Kidney (tissue), 13 donors: ENCODE measurements at regions not wholly inside any gene's neighbourhood (a gene's known extent, or its start where the extent isn't known, plus 50 kb on each side); places are given as distances from the start of the nearest gene placed in this dataset.

Experiments used
- DNase-seq, 5 donors: peaks; one replicate each; pipeline ENCODE4 v3.0.0-alpha.2; 2013 to 2020
- FAIRE-seq: peaks from 2 replicates; lab custom pipeline; 2012; peaks lifted over from hg19 to GRCh38; lab: Jason Lieb, UNC
- H3K27ac ChIP-seq, 2 donors: one replicate each; pipeline ENCODE4 v1.7.0; 2013; ENCODE audit warnings: low read depth in 2 of 2, low read length in 2 of 2, inconsistent platforms in 1 of 2
- H3K27me3 ChIP-seq: one replicate; pipeline ENCODE4 v1.7.1; 2013; ENCODE audit warnings: low read length, inconsistent platforms; ENCODE audit not compliant: control insufficient read depth, insufficient read depth
- H3K36me3 ChIP-seq, 3 donors: one replicate each; pipeline versions ENCODE4 v1.7.0 to v1.7.1; 2013; ENCODE audit warnings: low read length in 3 of 3, control low read depth in 1 of 3, inconsistent platforms in 1 of 3; ENCODE audit not compliant: insufficient read depth in 3 of 3, control insufficient read depth in 2 of 3
- H3K4me1 ChIP-seq, 3 donors: one replicate each; pipeline versions ENCODE4 v1.7.0 to v1.7.1; 2013; ENCODE audit warnings: low read length in 3 of 3, inconsistent platforms in 1 of 3, low read depth in 1 of 3; ENCODE audit not compliant: control insufficient read depth in 2 of 3, insufficient read depth in 2 of 3
- H3K4me3 ChIP-seq, 3 donors: one replicate each; pipeline versions ENCODE4 v1.7.0 to v1.8.1; 2013; ENCODE audit warnings: low read length in 3 of 3, control low read depth in 1 of 3, inconsistent platforms in 1 of 3
- H3K9ac ChIP-seq, 3 donors: one replicate each; pipeline versions ENCODE4 v1.7.0 to v1.7.1; 2013; ENCODE audit warnings: low read length in 3 of 3, control low read depth in 1 of 3, inconsistent platforms in 1 of 3
- H3K9me3 ChIP-seq, 3 donors: one replicate each; pipeline versions ENCODE4 v1.7.0 to v1.7.1; 2013; ENCODE audit warnings: low read length in 3 of 3, control low read depth in 1 of 3, inconsistent platforms in 1 of 3; ENCODE audit not compliant: control insufficient read depth in 2 of 3, insufficient read depth in 1 of 3
- CTCF ChIP-seq: IDR thresholded peaks from 3 replicates; pipeline ENCODE4 v1.5.1; 2012; ENCODE audit warnings: mild to moderate bottlenecking, moderate library complexity, borderline replicate concordance; ENCODE audit not compliant: insufficient read depth; ENCODE audit errors: extremely low read depth
- intact Hi-C: fragments of 100-400 bp; cut with DNase I; formaldehyde crosslinking; loops from one replicate; pipeline ENCODE4 v1.11.1; 2022
- donor health status: control.
- donor health status: control.
- donor health status: control.
- donor health status: control.
- donor health status: control.
- donor health status: DM: yes; HTN: yes; CAD: no.
- donor health status: Normal renal cell carcinoma (clear cell type).

- intact Hi-C loops: no loop called here
- DNase-seq: peak in 2 of 5 donors; percentile 23 to 46
- TF ChIP-seq CTCF: no peak
Measured at GRCh38 chr2:236857246-236857645, 228.4 kb upstream of the COPS8 start.

GRCh38 chr2:236857781-236858180, 227.9 kb upstream of the COPS8 start:
- H3K36me3 ChIP-seq: no peaks in the 10 kb centered on the region
- FAIRE-seq: no peak
- H3K4me3 ChIP-seq: no peak overlapping the region
- no peak for TF ChIP-seq CTCF
- no peaks in the 10 kb centered on the region for H3K27me3 ChIP-seq
- no peak overlapping the region for H3K27ac ChIP-seq
- H3K9me3 ChIP-seq: no peaks in the 10 kb centered on the region
- no peak overlapping the region for H3K9ac ChIP-seq
- no peaks in the 10 kb centered on the region for H3K4me1 ChIP-seq
- intact Hi-C loops: no loop called here
- DNase-seq: peak in 1 of 5 donors; percentile 19

More at GRCh38 chr2:236857246-236857645, 228.4 kb upstream of the COPS8 start:
- Histone ChIP-seq H3K27ac (no peak overlapping the region), H3K4me1 (no peaks in the 10 kb centered on the region), H3K4me3 (no peak overlapping the region), H3K9me3 (no peaks in the 10 kb centered on the region), H3K9ac (no peak overlapping the region), H3K36me3 (no peaks in the 10 kb centered on the region), H3K27me3 (no peaks in the 10 kb centered on the region)
- FAIRE-seq: no peak

- Histone ChIP-seq H3K4me1 (no peaks in the 10 kb centered on the region), H3K36me3 (no peaks in the 10 kb centered on the region), H3K27ac (no peak overlapping the region), H3K27me3 (no peaks in the 10 kb centered on the region), H3K9ac (no peak overlapping the region), H3K9me3 (no peaks in the 10 kb centered on the region), H3K4me3 (no peak overlapping the region)
- intact Hi-C loops: no loop called here
- DNase-seq (peak in 1 of 5 donors; percentile 1), FAIRE-seq (no peak)
- TF ChIP-seq CTCF: no peak
Measured at GRCh38 chr2:236858661-236859060, 227.0 kb upstream of the COPS8 start.

GRCh38 chr2:236859908-236860307, 225.8 kb upstream of the COPS8 start:
- FAIRE-seq (no peak), DNase-seq (no peak)
- Histone ChIP-seq H3K36me3 (no peaks in the 10 kb centered on the region), H3K4me3 (no peak overlapping the region), H3K9me3 (no peaks in the 10 kb centered on the region), H3K27ac (no peak overlapping the region), H3K4me1 (no peaks in the 10 kb centered on the region), H3K9ac (no peak overlapping the region), H3K27me3 (no peaks in the 10 kb centered on the region)
- intact Hi-C loops: no loop called here
- no peak for TF ChIP-seq CTCF
